ENCODE measurements at regions not wholly inside any gene's neighbourhood (a gene's known extent, or its start where the extent isn't known, plus 50 kb on each side); places are given as distances from the start of the nearest gene placed in this dataset.

GRCh38 chr9:96173640-96174039, 128.3 kb downstream of the HSD17B3 start:
- H3K27ac ChIP-seq = no peak overlapping the region
- TF ChIP-seq, protein P1, sequence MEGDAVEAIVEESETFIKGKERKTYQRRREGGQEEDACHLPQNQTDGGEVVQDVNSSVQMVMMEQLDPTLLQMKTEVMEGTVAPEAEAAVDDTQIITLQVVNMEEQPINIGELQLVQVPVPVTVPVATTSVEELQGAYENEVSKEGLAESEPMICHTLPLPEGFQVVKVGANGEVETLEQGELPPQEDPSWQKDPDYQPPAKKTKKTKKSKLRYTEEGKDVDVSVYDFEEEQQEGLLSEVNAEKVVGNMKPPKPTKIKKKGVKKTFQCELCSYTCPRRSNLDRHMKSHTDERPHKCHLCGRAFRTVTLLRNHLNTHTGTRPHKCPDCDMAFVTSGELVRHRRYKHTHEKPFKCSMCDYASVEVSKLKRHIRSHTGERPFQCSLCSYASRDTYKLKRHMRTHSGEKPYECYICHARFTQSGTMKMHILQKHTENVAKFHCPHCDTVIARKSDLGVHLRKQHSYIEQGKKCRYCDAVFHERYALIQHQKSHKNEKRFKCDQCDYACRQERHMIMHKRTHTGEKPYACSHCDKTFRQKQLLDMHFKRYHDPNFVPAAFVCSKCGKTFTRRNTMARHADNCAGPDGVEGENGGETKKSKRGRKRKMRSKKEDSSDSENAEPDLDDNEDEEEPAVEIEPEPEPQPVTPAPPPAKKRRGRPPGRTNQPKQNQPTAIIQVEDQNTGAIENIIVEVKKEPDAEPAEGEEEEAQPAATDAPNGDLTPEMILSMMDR (conservative IDR thresholded peaks at IDR 0.05) = no peak

GRCh38 chr9:96172797-96173196, 129.2 kb downstream of the HSD17B3 start:
- TF ChIP-seq, protein P1 (conservative IDR thresholded peaks at IDR 0.05) = no peak
- H3K27ac ChIP-seq = no peak overlapping the region

DNA sequence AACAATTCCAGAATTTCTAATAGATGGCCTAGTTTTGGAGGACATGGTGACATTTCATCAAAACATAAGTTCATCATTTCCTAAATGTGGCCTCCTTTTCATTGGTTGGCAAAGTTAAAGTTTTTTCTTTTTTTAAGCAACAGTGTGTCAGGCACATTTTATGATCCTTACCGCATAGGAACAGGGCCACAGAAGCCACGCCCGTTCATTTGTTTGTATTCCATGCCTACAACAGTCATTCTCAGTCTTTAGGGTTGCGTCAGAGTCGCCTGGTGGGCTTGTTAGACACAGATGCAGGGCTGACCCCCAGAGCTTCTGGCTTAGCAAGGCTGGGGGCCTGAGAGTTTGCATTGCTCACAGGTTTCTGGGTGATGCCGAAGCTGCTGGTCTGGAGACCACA, 130.2 kb downstream of the HSD17B3 start:
- TF ChIP-seq, protein P1 (conservative IDR thresholded peaks at IDR 0.05) = no peak
- H3K27ac ChIP-seq = no peak overlapping the region

DNA sequence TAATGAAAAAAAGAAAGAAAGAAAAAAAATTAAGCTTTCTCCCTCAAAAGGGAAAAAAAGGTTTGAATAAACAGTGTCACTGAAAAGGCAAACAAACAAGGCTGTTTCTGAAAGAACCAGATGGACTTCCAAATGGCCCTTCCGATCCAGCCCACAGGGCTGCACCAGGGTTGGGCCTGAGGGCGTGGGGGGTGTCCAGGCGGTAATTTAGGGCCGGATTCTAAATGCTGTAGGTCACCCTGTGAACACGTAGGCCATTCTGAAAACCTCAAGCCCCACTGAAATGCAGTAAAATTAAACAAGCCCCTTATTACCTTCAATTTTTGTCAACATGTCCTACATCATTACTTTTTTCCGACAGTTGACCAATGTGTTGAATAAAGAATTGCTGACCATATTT, 132.1 kb downstream of the HSD17B3 start:
- TF ChIP-seq, protein P1 (conservative IDR thresholded peaks at IDR 0.05) = no peak
- peak overlapping the region; percentile 45; the same call in 1 of the 2 replicates for H3K27ac ChIP-seq

DNA sequence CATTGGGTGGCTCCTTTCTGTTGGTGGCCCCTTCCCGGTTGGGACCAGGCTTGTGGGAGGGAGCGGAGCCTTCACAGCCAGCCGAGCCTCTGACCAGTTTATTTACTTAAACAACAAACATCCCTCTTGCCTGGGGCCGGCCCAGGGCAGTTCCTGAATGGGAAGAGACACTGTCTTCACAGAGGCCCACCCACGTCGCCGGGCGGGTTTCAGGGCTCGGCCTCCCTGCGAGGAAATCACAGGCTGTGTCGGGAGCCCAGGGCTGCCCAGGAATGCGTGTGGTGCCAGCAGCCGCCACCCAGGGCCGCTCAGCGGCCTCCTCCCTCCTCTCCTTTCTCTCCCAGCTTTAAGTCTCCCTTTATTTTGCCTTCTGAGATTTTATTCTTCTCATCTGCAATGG, 132.5 kb downstream of the HSD17B3 start:
- TF ChIP-seq, protein P1 (conservative IDR thresholded peaks at IDR 0.05) = no peak
- H3K27ac ChIP-seq = peak overlapping the region; percentile 45; the same call in 1 of the 2 replicates

DNA sequence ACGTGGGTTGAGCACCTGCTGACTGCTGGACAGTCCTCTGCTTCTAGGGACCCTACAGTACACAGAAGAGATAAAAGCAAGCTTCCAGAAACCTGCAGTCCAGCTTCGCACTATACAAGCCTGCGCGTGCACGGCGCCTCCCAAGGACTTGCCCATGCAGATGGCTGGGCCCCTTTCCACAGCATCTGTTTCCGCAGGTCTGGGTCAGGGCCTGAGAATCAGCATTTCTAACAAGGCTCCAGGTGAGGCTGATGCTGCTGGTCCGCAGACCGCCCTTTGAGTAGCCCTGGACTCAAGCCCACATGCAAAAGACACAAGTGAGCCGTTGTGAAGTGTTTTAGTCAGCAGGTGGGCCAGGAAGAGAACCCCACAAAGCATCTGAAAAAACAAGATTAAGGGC, 133.1 kb downstream of the HSD17B3 start:
- TF ChIP-seq, protein P1 (conservative IDR thresholded peaks at IDR 0.05) = no peak
- H3K27ac ChIP-seq = peak overlapping the region; percentile 45; the same call in 1 of the 2 replicates

- no peak overlapping the region for H3K27ac ChIP-seq
- TF ChIP-seq, protein P1 (conservative IDR thresholded peaks at IDR 0.05) = no peak
These were observed 135.0 kb downstream of the HSD17B3 start for GRCh38 chr9:96167011-96167410.
